ENCODE measurements at regions not wholly inside any gene's neighbourhood (a gene's known extent, or its start where the extent isn't known, plus 50 kb on each side); places are given as distances from the start of the nearest gene placed in this dataset.

DNA sequence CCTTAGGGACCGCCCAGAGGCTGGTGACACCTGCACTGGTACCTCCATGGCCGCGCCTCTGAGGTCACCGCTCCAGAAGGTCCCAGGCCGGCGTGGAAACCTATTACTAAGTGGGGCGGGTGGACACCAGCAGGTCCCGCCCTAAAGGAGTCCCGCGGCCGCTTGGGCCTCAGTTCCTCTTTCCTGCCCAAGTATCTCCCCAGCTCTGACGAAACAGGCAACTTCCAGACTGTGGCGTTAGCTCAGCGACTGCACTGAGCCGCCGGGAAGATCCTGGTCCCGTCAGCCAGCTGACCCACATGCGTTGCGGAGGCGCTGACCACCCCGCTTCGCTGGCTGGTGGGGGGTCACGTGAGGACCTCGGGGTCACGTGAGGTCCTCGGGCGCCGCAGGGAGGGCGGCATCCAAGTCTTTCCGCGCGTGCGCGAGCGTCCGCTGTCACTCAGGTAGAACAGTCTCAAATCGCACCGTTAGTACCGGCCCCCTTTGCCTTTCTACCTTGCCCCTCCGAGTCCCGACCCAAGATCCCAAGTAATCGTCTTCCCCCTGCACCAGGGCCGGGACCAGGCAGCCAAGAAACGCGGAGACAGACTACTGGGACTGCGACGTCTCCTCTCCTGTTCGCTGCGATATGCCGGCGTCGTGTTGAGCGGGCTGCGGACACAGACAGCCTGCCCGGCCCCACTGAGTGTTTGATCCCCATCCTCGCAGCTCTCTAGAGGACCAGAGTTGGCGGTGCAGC is 53.7 kb upstream of the KDM4C start (continued):
- TF ChIP-seq, protein P1, sequence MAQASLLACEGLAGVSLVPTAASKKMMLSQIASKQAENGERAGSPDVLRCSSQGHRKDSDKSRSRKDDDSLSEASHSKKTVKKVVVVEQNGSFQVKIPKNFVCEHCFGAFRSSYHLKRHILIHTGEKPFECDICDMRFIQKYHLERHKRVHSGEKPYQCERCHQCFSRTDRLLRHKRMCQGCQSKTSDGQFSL (CRISPR knock-in tag; IDR thresholded peaks at IDR 0.05) = no peak
- TF ChIP-seq, protein P2, sequence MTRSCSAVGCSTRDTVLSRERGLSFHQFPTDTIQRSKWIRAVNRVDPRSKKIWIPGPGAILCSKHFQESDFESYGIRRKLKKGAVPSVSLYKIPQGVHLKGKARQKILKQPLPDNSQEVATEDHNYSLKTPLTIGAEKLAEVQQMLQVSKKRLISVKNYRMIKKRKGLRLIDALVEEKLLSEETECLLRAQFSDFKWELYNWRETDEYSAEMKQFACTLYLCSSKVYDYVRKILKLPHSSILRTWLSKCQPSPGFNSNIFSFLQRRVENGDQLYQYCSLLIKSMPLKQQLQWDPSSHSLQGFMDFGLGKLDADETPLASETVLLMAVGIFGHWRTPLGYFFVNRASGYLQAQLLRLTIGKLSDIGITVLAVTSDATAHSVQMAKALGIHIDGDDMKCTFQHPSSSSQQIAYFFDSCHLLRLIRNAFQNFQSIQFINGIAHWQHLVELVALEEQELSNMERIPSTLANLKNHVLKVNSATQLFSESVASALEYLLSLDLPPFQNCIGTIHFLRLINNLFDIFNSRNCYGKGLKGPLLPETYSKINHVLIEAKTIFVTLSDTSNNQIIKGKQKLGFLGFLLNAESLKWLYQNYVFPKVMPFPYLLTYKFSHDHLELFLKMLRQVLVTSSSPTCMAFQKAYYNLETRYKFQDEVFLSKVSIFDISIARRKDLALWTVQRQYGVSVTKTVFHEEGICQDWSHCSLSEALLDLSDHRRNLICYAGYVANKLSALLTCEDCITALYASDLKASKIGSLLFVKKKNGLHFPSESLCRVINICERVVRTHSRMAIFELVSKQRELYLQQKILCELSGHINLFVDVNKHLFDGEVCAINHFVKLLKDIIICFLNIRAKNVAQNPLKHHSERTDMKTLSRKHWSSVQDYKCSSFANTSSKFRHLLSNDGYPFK (CRISPR knock-in tag; IDR thresholded peaks at IDR 0.05; ENCODE audit: borderline replicate concordance) = peak; percentile 38; the same call in 1 of the 2 replicates
- TF ChIP-seq, protein P3, sequence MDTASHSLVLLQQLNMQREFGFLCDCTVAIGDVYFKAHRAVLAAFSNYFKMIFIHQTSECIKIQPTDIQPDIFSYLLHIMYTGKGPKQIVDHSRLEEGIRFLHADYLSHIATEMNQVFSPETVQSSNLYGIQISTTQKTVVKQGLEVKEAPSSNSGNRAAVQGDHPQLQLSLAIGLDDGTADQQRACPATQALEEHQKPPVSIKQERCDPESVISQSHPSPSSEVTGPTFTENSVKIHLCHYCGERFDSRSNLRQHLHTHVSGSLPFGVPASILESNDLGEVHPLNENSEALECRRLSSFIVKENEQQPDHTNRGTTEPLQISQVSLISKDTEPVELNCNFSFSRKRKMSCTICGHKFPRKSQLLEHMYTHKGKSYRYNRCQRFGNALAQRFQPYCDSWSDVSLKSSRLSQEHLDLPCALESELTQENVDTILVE (CRISPR knock-in tag; IDR thresholded peaks at IDR 0.05) = peak; percentile 39; the same call in 1 of the 2 replicates
- no peak for TF ChIP-seq PHB2 (IDR thresholded peaks at IDR 0.05; ENCODE audit: partially characterized antibody)
- TF ChIP-seq, protein P4, sequence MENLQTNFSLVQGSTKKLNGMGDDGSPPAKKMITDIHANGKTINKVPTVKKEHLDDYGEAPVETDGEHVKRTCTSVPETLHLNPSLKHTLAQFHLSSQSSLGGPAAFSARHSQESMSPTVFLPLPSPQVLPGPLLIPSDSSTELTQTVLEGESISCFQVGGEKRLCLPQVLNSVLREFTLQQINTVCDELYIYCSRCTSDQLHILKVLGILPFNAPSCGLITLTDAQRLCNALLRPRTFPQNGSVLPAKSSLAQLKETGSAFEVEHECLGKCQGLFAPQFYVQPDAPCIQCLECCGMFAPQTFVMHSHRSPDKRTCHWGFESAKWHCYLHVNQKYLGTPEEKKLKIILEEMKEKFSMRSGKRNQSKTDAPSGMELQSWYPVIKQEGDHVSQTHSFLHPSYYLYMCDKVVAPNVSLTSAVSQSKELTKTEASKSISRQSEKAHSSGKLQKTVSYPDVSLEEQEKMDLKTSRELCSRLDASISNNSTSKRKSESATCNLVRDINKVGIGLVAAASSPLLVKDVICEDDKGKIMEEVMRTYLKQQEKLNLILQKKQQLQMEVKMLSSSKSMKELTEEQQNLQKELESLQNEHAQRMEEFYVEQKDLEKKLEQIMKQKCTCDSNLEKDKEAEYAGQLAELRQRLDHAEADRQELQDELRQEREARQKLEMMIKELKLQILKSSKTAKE (CRISPR knock-in tag; IDR thresholded peaks at IDR 0.05; ENCODE audit: borderline replicate concordance) = no peak
- TF ChIP-seq TBP (CRISPR knock-in tag; IDR thresholded peaks at IDR 0.05) = no peak
- TF ChIP-seq TBX3 (IDR thresholded peaks at IDR 0.05; ENCODE audit: borderline replicate concordance) = no peak
- TF ChIP-seq ZNF652 (CRISPR knock-in tag; IDR thresholded peaks at IDR 0.05; ENCODE audit: borderline replicate concordance, low read depth) = no peak
- TF ChIP-seq NPAS2 (CRISPR knock-in tag; IDR thresholded peaks at IDR 0.05; ENCODE audit: borderline replicate concordance) = no peak
- TF ChIP-seq ELF1 (CRISPR knock-in tag; IDR thresholded peaks at IDR 0.05) = peak; percentile 31; the same call in 1 of the 2 replicates
- no peak for TF ChIP-seq GTF3A (CRISPR knock-in tag; conservative IDR thresholded peaks at IDR 0.05)
- TF ChIP-seq ZNF136 (CRISPR knock-in tag; IDR thresholded peaks at IDR 0.05; ENCODE audit: low read depth) = no peak
- TF ChIP-seq U2AF1 (optimal IDR thresholded peaks at IDR 0.05; ENCODE audit: low read depth, low read length) = no peak
